Thoracic aorta (tissue), 2 donors: ENCODE measurements at regions not wholly inside any gene's neighbourhood (a gene's known extent, or its start where the extent isn't known, plus 50 kb on each side); places are given as distances from the start of the nearest gene placed in this dataset.

Experiments used
- ATAC-seq: fragments of 150-250 bp; one replicate; pipeline ENCODE4 v1.8.0; 2017; ENCODE audit warnings: low read depth; ENCODE audit not compliant: insufficient number of reproducible peaks, low FRiP score
- DNase-seq: peaks from one replicate; pipeline ENCODE4 v3.0.0-alpha.2; 2020; ENCODE audit warnings: low spot score
- H3K27ac ChIP-seq, 2 donors: fragments of 200-600 bp; sonication (generic); 1 replicate in 1 of 2; 2 replicates in 1 of 2; pipeline ENCODE4 v1.5.1; 2016; ENCODE audit warnings: mild to moderate bottlenecking in 2 of 2, moderate library complexity in 2 of 2
- H3K27me3 ChIP-seq: fragments of 200-600 bp; sonication (generic); replicated peaks from 2 replicates; pipeline ENCODE4 v1.6.0; 2016; ENCODE audit warnings: mild to moderate bottlenecking; ENCODE audit not compliant: insufficient read depth
- H3K36me3 ChIP-seq: fragments of 200-600 bp; sonication (generic); one replicate; pipeline ENCODE4 v1.5.1; 2016
- H3K4me1 ChIP-seq, 2 donors: fragments of 200-600 bp; sonication (generic); 1 replicate in 1 of 2; 2 replicates in 1 of 2; pipeline versions ENCODE4 v1.5.1 to v1.6.0; 2016; ENCODE audit warnings: low read depth in 2 of 2, mild to moderate bottlenecking in 1 of 2; ENCODE audit not compliant: control insufficient read depth in 1 of 2
- H3K4me3 ChIP-seq: fragments of 200-600 bp; sonication (generic); 2 replicates; pipeline ENCODE4 v1.5.1; 2016; ENCODE audit warnings: mild to moderate bottlenecking
- H3K9me3 ChIP-seq: fragments of 200-600 bp; sonication (generic); 2 replicates; pipeline ENCODE4 v1.5.1; 2016
- TF ChIP-seq, protein P1 (sequence below): fragments of 200-600 bp; sonication (generic); IDR thresholded peaks from one replicate; pipeline ENCODE4 v1.5.1; 2019; ENCODE audit warnings: antibody characterized with exemption

DNA sequence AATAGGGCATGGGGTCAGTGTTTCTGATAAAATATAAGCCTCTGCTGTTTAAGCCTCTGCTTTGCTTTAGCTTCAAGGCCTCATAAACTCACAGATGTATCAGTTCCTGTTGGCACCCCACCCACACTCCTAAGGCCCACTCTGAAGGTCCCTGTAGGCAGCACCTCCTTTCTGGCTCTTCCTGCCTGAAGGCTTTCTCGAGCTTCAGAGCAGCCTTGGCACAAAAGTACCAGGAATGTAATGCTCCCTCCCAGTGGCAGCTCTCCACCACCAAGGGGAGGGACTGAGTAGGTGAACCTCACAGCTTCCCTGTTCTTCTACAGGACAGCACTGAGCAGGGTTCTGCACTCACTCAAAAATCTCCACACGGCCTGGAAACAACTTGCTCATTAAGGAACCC, 102.2 kb downstream of the ABHD5 start:
- H3K36me3 ChIP-seq, result no peaks in the 10 kb centered on the region
- H3K27ac ChIP-seq, result no peak overlapping the region
- ATAC-seq (no peak), DNase-seq (no peak)
- no peak overlapping the region for H3K4me3 ChIP-seq
- H3K27me3 ChIP-seq, result no peaks in the 10 kb centered on the region
- H3K4me1 ChIP-seq, result peaks cover 0 to 6% of the 10 kb centered on the region in 2 donors
- TF ChIP-seq, protein P1, sequence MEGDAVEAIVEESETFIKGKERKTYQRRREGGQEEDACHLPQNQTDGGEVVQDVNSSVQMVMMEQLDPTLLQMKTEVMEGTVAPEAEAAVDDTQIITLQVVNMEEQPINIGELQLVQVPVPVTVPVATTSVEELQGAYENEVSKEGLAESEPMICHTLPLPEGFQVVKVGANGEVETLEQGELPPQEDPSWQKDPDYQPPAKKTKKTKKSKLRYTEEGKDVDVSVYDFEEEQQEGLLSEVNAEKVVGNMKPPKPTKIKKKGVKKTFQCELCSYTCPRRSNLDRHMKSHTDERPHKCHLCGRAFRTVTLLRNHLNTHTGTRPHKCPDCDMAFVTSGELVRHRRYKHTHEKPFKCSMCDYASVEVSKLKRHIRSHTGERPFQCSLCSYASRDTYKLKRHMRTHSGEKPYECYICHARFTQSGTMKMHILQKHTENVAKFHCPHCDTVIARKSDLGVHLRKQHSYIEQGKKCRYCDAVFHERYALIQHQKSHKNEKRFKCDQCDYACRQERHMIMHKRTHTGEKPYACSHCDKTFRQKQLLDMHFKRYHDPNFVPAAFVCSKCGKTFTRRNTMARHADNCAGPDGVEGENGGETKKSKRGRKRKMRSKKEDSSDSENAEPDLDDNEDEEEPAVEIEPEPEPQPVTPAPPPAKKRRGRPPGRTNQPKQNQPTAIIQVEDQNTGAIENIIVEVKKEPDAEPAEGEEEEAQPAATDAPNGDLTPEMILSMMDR, result no peak
- H3K9me3 ChIP-seq, result no peaks in the 10 kb centered on the region

- no peaks in the 10 kb centered on the region for H3K27me3 ChIP-seq
- no peak for DNase-seq
- no peak overlapping the region for H3K4me3 ChIP-seq
- peaks cover 0 to 6% of the 10 kb centered on the region in 2 donors for H3K4me1 ChIP-seq
- H3K36me3 ChIP-seq, result no peaks in the 10 kb centered on the region
- TF ChIP-seq, protein P1, result no peak
- no peak for ATAC-seq
- no peaks in the 10 kb centered on the region for H3K9me3 ChIP-seq
- no peak overlapping the region for H3K27ac ChIP-seq
Observed at GRCh38 chr3:43793648-43794372, 103.1 kb downstream of the ABHD5 start.

- no peak for DNase-seq
- Histone ChIP-seq H3K4me1 (peaks cover 0 to 6% of the 10 kb centered on the region in 2 donors), H3K27me3 (no peaks in the 10 kb centered on the region), H3K27ac (no peak overlapping the region), H3K4me3 (no peak overlapping the region), H3K9me3 (no peaks in the 10 kb centered on the region), H3K36me3 (no peaks in the 10 kb centered on the region)
- no peak for ATAC-seq
- TF ChIP-seq, protein P1, result no peak
Observed at GRCh38 chr3:43794776-43795175, 104.0 kb downstream of the ABHD5 start.

- ATAC-seq (no peak), DNase-seq (no peak)
- TF ChIP-seq, protein P1, result no peak
- Histone ChIP-seq H3K4me3 (no peak overlapping the region), H3K9me3 (no peaks in the 10 kb centered on the region), H3K27me3 (no peaks in the 10 kb centered on the region), H3K27ac (no peak overlapping the region), H3K36me3 (no peaks in the 10 kb centered on the region), H3K4me1 (peaks cover 0 to 6% of the 10 kb centered on the region in 2 donors)
Observed at GRCh38 chr3:43795491-43795890, 104.8 kb downstream of the ABHD5 start.

DNA sequence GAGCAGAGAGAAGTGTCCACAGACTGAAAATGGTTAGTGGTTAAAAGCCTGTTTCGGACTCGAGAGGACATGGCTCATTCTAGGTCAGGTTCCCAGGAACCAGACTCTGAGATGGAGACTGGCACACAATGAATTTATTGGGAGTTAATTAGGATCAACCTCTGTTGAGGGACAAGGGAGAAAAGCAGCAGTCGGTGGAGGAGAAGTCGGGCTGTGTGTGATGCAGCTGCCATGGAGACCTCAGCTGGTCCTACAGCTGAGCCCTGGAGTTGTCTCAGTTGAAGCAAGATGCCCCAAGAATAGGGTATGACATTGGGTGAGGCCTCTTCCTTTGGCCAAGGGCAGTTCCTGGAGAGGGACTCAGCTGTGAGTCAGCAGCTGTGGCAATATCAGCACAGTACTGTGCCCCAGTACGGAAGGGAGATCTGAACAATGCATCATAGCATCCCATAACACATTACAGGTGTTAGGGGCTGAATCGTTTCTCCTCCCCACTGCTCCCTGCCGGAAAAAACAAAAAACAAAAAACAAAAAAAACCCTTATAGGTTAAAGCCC, 105.4 kb downstream of the ABHD5 start:
- Histone ChIP-seq H3K27me3 (no peaks in the 10 kb centered on the region), H3K27ac (no peak overlapping the region), H3K36me3 (no peaks in the 10 kb centered on the region), H3K9me3 (no peaks in the 10 kb centered on the region), H3K4me1 (peaks cover 0 to 6% of the 10 kb centered on the region in 2 donors), H3K4me3 (no peak overlapping the region)
- DNase-seq, result no peak
- no peak for ATAC-seq
- TF ChIP-seq, protein P1, result no peak
